HL-60 (cell line): ENCODE measurements at regions not wholly inside any gene's neighbourhood (a gene's known extent, or its start where the extent isn't known, plus 50 kb on each side); places are given as distances from the start of the nearest gene placed in this dataset.

ENCODE experiments used
- DNase-seq, 2 experiments: peaks; one replicate each; pipeline ENCODE4 v3.0.0-alpha.2; 2010 to 2020; ENCODE audit warnings: low read depth in 1 of 2, low spot score in 1 of 2
- H3K27ac ChIP-seq: fragments of 250-450 bp; sonication (Bioruptor Pico); replicated peaks from 2 replicates; pipeline ENCODE4 v1.5.1; 2020; ENCODE audit warnings: mild to moderate bottlenecking, moderate library complexity
- H3K27me3 ChIP-seq: fragments of 250-450 bp; sonication (Bioruptor Pico); 2 replicates; pipeline ENCODE4 v1.5.1; 2021; ENCODE audit warnings: mild to moderate bottlenecking, moderate library complexity; ENCODE audit not compliant: insufficient read depth, poor library complexity, severe bottlenecking
- H3K4me3 ChIP-seq: replicated peaks from 2 replicates; pipeline ENCODE4 v1.5.1; 2011; ENCODE audit warnings: mild to moderate bottlenecking, control low read depth, low read length; ENCODE audit not compliant: insufficient read depth
- CTCF ChIP-seq: IDR thresholded peaks from one replicate; pipeline ENCODE4 v1.5.1; 2011; ENCODE audit warnings: low read length, control low read depth, inconsistent platforms; ENCODE audit not compliant: insufficient read depth
- GABPA ChIP-seq: IDR thresholded peaks from 2 replicates; pipeline ENCODE4 v1.6.1; 2012; ENCODE audit warnings: low read depth
- POLR2AphosphoS5 ChIP-seq: IDR thresholded peaks from 2 replicates; pipeline ENCODE4 v1.6.1; 2012; ENCODE audit warnings: low read depth
- REST ChIP-seq: IDR thresholded peaks from 2 replicates; pipeline ENCODE4 v1.6.1; 2012; ENCODE audit warnings: low read depth; ENCODE audit not compliant: insufficient replicate concordance
- SPI1 ChIP-seq: IDR thresholded peaks from 2 replicates; pipeline ENCODE4 v1.6.1; 2012; ENCODE audit warnings: low read depth, mild to moderate bottlenecking, borderline replicate concordance

GRCh38 chr18:78868330-78869316 is 111.0 kb upstream of the SALL3 start:
- Histone ChIP-seq H3K27ac (no peak overlapping the region), H3K27me3 (peaks cover 7% of the 10 kb centered on the region), H3K4me3 (no peak overlapping the region)
- TF ChIP-seq POLR2AphosphoS5 (no peak), REST (no peak)
- no peak for DNase-seq

DNA sequence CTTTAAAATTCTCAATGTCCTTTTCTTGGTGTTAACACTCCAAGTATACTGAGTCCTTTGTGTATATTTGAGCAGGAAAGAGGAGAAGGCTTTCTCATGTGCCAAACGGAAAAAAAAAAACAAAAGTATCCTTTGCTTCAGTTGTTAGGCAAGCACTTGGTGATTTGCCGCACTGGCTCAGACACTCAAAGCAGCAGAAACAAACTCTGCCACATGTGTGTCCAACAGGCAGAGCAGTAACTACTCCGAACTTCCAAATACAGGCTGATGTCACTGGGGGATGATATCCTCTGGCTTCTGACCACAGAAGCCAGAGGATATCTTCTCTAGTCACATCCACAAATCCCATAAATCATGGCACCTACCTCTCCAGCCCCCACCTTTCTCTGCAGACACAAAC is 108.0 kb upstream of the SALL3 start:
- no peaks in the 10 kb centered on the region for H3K27me3 ChIP-seq
- H3K27ac ChIP-seq = no peak overlapping the region
- TF ChIP-seq GABPA = no peak
- TF ChIP-seq POLR2AphosphoS5 = no peak
- TF ChIP-seq REST = no peak
- TF ChIP-seq CTCF = no peak
- TF ChIP-seq SPI1 = no peak
- H3K4me3 ChIP-seq = no peak overlapping the region
- DNase-seq = no peak

DNA sequence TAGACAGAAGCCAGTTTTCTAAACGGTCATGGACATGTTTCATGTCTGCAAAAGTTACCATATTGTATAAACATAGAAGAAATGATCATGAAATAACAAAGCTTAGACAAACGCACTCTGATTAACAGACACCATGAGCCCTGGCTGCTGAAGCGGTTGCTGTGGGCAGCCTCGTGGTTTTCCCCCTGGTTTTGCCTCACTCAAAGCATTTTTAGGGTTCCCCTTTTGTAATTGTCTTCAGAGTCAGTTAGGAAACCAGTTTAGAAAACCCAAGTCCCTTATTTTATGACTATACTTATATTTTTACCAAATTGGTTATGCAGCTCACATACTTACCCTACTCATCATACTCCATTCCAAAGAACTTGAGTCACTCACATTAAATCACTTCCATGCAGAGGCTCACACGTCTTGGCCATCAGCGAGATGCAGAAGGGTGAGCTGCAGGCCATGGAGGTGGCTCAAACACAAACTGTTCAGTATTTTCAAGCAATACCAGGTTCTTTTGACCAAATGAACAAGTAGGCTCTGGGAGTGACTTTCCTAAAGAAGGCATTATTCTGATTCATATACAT is 105.6 kb upstream of the SALL3 start:
- no peak overlapping the region for H3K27ac ChIP-seq
- no peak for TF ChIP-seq POLR2AphosphoS5
- TF ChIP-seq CTCF = no peak
- peak; percentile 87 for TF ChIP-seq SPI1
- no peak for TF ChIP-seq GABPA
- DNase-seq = peak in 1 of 2 experiments; percentile 77

GRCh38 chr18:78875016-78875777 is 104.4 kb upstream of the SALL3 start:
- Histone ChIP-seq H3K27ac (no peak overlapping the region), H3K27me3 (peaks cover 5% of the 10 kb centered on the region), H3K4me3 (no peak overlapping the region)
- TF ChIP-seq GABPA (no peak), POLR2AphosphoS5 (no peak), CTCF (peak; percentile 79), REST (no peak)
- DNase-seq = peak; percentile 48 to 76

More for the DNA sequence above, 105.6 kb upstream of the SALL3 start:
- Histone ChIP-seq H3K27me3 (peaks cover 5% of the 10 kb centered on the region), H3K4me3 (no peak overlapping the region)
